ENCODE measurements at regions not wholly inside any gene's neighbourhood (a gene's known extent, or its start where the extent isn't known, plus 50 kb on each side); places are given as distances from the start of the nearest gene placed in this dataset.
"Not testable (repeated sequence)": the region's sequence is repeated elsewhere in the genome, so short reads cannot be mapped to it uniquely, and the experiment has no call there.

DNA sequence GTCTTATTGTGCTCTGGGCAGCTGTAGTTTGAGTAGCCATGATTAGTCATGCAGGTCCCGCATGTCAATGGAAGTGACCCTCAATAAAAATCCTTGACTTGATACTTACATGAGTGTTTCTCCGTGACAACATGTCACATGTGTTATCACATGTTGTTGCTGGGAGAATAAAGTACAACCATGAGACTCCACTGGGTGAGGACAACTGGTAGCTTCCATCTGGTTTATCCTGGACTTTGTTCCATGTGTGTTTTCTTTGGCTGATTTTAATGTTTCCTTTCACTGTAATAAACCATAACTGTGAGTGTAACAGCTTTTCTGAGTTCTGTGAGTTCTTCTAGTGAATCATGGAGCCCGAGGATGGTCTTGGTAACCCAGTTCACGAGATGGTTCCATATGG, 63.1 kb upstream of the NDN start:
- DNase-seq: no peak

- DNase-seq: no peak
Observed at GRCh38 chr15:23750776-23751175, 63.7 kb upstream of the NDN start.

DNA sequence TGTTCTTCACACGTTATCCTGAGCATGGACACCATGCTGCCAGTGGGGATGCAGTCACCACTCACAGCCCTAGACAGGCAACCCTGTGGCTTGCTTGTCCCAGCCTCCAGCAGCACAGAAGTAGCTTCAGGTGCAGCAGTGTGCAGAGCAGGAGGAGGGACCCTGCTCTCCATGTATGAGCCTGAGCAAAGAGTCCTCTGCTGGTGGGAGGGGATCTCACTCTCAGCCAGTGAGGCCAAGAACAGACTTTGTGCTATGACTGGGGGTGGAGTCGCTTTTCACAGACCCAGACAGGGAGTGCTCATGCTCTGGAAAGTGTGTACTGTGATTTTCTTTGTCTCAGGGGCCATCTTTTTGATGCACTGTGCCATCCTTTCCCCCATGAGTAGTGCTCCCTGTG, 66.1 kb upstream of the NDN start:
- DNase-seq: no peak

DNA sequence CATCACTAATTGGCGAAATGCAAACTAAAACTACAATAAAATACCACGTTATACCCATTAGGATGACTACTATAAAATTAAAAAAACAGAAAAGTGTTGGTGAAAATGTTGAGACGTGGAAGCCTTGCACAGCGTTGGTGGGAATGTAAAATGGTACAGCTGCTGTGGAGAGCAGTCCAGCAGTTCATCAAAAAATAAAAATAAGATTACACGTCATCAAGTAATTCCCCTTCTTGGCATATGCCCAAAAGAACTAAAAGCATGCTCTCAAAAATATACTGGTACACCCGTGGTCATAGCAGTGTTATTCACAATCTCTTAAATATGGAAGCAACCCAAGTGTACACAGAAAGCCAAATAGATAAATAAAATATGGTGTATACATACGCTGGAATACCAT, 71.8 kb upstream of the NDN start:
- no peak for DNase-seq

GRCh38 chr15:23760024-23760423, 72.9 kb upstream of the NDN start:
- no peak for DNase-seq

DNA sequence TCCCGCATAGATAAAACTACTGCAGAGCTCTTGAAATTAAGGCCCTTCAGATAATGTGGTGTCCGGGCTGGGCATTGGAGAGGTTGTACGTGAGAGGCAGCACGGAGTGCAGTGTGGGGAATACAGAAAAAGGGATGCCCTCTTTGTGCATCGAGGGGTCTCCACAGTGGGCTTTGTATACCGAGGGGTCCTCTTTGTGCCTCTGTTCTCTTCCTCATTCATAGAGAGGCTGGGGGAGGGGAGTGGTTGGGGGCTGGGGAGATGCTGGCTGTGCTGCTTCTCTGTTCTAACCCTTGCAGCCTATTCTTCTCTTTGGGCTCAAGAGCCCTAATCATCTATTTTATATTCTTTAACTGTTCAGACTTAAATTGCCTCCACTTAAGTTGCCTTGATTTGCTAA, 74.3 kb upstream of the NDN start:
- DNase-seq: no peak

- DNase-seq: no peak
Observed at GRCh38 chr15:23762026-23762425, 74.9 kb upstream of the NDN start.

DNA sequence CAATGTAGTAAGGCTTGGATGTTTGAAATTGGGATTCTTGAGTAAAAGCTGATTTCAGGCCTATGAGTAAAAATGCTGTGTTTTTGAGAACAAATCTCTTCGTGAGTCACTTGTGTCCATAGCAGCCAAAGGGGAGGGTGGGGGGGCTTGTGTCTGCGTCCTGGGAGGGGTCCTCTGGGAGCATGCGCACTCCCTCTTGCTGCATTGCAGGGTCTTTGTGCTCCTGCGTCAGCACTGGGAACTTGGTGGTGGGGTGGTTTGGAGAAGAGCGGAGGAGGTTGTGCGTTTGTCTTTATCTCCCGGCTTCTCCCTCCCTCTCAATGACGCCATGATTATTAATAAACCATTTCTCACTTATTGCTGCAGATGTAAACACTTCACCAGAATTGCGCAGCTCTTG, 75.9 kb upstream of the NDN start:
- DNase-seq: no peak

- no peak for DNase-seq
Observed at GRCh38 chr15:23764306-23764705, 77.2 kb upstream of the NDN start.

GRCh38 chr15:23764716-23765115, 77.6 kb upstream of the NDN start:
- no peak for DNase-seq

GRCh38 chr15:23766779-23767178, 79.7 kb upstream of the NDN start:
- not testable (repeated sequence) for DNase-seq

DNA sequence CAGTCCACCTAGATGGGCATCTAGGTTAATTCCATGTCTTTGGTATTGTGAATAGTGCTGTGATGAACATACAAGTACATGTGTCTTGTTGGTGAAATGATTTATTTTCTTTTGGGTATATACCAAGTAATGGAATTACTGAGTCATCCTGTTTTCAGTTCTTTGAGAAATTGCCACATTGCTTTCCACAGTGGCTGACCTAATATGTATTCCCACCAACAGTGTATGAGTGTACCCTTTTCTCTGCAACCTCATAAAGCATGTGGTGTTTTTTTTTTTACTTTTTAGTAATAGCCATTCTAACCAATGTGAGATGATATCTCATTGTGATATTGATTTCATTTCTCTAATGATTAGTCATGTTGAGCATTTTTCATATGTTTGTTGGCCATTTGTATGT, 86.0 kb upstream of the NDN start:
- no peak for DNase-seq

- DNase-seq: no peak
Observed at GRCh38 chr15:23787346-23788105, 100.4 kb upstream of the NDN start.

GRCh38 chr15:23793191-23793680, 106.1 kb upstream of the NDN start:
- no peak for DNase-seq

DNA sequence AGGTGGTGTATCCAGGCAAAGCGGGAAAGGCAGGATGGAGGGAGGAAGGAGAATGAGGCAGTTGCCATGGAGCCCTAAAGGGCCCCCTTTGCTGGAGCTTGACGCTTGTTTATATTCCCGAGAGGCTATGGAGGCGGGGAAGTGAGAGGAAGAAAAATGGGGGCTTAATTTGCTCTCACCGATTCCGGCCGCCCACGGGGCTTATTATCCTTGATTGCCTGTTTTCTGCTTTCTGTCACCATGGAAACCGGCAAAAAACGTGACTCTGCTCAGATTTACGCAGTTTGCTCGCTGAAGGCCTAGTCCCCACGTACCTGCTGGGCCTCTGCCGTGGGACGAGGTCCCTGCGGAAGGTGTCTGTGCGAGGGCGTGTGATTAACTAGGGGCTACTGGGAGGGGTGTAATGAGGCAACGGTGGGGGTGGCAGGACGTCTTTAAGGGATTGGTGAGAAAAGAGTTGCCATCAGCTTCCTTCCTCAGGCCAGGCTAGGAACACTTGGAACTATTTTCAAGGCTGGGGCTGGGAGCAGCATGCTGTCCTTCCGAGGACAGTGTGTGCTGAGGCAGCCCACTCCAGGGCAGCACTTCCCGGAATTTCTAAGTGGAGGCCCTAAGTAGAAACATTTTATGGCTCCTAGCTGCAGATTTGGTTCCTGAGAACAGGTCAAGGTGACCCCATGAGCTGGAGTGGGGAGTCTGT, 110.8 kb upstream of the NDN start:
- no peak for DNase-seq

GRCh38 chr15:23801881-23802280, 114.8 kb upstream of the NDN start:
- DNase-seq: no peak

DNA sequence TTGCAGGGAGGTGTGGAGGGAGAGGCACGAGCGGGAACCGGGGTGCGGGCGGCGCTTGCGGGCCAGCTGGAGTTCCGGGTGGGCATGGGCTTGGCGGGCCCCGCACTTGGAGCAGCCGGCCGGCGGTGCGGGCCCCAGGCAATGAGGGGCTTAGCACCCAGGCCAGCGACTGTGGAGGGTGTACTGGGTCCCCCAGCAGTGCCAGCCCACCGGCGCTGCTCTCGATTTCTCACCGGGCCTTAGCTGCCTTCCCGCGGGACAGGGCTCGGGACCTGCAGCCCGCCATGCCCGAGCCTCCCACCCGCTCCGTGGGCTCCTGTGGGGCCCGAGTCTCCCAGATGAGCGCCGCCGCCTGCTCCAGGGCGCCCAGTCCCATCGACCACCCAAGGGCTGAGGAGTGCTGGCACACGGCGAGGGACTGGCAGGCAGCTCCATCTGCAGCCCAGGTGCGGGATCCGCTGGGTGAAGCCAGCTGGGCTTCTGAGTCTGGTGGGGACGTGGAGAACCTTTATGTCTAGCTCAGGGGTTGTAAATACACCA, 115.9 kb upstream of the NDN start:
- not testable (repeated sequence) for DNase-seq

DNA sequence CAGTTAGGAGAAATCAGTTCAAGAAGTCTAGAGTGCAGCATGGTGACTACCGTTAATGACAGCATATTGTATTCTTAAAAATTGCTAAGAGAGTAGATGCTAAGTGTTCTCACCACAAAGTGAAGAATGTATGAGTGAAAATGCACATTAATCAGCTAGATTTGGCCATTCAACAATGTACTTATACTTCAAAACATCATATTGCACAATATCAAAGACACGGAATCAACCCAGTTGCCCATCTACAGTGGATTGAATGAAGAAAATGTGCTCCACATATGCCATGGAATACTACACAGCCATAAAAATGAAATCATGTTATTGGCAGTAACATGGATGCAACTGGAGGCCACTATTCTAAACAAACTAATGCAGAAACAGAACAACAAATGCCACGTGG, 119.9 kb upstream of the NDN start:
- DNase-seq: no peak

GRCh38 chr15:23823508-23823907, 136.4 kb upstream of the NDN start:
- DNase-seq: no peak

GRCh38 chr15:23828786-23829185, 141.7 kb upstream of the NDN start:
- DNase-seq: no peak

DNA sequence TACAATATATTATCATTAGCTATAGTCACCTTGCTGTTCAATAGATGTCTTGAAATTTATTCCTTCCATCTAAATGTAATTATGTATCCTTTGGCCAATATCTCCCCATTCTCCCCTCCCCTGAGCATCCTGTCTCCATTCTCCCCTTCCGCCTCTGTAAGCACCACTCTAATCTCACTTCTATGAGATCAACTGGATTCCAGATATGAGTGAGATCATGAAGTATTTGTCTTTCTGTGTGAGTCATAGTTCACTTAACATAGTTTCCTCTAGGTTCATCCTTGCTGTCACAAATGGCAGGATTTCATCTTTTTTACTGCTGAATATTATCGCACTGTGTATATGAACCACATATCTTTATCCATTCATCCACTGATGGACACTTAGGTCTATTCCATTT, 148.8 kb upstream of the NDN start:
- no peak for DNase-seq

DNA sequence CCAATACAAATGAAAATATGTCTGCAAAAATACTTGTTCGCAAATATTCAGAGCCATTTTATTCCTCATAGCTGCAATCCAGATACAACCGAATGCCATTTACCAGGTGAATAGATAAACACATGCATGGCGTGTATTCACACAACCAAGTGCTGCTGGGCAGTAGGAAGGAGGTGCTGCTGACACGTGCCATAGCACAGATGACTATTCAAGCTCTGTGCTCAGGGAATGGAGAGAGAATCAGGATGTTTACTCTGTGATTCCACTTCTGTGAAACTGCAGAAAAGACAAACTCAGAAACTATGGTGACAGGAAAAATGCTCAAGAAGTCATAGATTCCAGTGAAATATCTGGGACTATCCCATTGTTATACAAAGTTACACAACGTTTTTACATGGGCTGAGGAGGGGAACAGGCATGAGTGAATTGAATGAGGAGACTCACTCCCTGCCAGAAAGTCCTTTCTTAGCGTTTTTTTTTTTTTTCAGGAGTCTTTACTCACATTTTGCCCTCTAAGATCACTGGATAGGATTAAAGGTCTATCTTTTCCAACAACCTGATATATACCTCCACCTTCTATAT, 152.9 kb upstream of the NDN start:
- no peak for DNase-seq

DNA sequence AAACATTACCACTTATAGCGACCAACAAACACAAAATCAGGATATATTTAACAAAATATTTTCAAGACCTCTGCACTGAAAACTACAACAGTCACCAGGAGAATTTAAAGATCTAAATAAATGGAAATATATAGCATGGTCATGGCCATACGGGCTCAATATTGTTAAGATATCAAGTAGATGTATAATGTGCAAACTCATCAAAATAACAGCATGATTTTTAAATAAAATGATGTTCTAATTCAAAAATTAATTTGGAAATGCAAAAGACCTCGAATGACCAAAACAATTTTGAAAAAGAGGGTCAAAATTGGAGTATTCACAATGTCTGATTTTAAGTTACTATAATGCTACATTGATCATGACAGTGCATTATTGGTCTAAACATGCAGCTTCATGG, 159.1 kb upstream of the NDN start:
- DNase-seq: no peak

DNA sequence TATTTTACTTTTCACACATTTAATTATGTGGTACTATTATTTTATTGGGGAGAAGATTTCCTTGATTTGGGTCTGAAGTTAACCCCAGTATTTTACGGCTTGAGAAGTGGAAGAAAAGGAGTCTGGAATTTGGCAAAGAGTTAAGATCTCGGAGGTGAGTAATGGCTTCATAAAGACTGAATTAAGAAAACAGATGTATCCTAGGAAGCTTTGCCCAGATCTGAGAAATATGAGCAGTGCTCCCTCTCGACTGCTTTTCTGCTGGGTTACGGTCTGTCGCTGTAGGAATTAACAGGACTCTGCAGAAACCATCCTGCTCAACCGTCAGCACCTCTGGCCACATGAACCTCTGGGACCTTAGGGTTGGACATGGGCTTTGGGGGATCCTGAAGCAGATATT, 163.6 kb upstream of the NDN start:
- DNase-seq: no peak

All from activated CD4-positive, CD25-positive, alpha-beta regulatory T cell treated with anti-CD3 and anti-CD28 coated beads, Interleukin-2, amount 50 U/mL, for 72 hours (primary cell).